A204.1 (cell line): ENCODE measurements at regions not wholly inside any gene's neighbourhood (a gene's known extent, or its start where the extent isn't known, plus 50 kb on each side); places are given as distances from the start of the nearest gene placed in this dataset.

Experiments used
- FAIRE-seq: peaks from 2 replicates; lab custom pipeline; 2012; peaks lifted over from hg19 to GRCh38; lab: Jason Lieb, UNC

DNA sequence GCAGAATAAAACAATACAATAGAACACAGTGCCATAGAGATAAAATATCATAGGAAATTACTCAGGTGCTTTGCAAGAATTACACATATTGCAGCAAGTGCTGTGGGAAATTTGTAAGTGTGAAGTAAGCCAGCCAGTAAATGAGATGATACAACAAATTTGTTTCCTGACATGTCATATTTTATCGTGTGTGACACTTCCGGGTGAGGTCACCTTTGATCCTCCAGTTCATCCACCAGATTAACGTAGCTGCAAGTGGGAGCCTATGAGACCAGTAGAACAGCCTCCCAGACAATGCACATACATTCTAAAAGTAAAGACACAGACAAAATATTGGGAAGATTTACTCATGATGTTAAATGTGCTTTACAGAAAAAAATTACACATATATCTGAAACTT lies 72.2 kb downstream of the PRDM9 start:
- FAIRE-seq: no peak

DNA sequence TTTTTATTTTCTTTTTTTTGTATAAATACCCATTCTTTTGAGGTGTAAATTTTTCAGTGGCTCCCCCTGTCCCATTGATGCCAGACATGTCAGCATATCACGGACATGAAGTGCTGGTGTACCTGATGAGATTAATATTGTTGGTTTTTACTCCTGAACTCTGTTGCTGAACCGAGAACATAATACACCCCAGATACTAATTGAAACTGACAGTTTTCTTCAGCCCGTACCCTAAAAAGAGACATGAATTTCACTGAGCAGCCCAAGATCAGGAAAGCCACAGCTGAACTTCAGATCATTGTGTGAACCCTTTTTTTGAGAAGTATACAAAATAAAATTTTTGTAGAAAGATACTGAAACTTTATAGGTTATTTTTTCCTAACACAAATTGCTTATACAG lies 75.7 kb downstream of the PRDM9 start:
- FAIRE-seq: no peak

DNA sequence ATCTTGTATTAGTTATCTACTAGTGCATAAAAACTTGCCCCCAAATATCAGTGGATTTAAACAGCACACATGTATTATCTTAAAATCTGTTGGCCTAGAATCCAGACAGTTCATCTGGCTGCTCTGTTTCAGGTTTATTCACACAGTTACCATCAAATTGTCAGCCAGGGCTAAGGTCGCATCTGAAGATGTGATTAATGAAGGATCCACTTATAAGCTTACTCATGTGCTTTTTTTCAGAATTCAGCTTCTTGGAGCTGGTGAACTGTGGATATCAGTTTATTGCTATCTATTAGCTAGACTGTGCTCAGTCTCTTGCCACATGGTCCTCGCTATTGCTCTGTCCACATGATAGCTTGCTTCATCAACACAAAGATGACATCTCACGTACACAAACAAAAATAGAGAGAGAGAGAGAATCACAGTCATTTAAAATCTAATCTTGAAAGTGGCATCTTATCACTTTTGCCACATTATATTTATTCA lies 81.5 kb downstream of the PRDM9 start:
- no peak for FAIRE-seq

DNA sequence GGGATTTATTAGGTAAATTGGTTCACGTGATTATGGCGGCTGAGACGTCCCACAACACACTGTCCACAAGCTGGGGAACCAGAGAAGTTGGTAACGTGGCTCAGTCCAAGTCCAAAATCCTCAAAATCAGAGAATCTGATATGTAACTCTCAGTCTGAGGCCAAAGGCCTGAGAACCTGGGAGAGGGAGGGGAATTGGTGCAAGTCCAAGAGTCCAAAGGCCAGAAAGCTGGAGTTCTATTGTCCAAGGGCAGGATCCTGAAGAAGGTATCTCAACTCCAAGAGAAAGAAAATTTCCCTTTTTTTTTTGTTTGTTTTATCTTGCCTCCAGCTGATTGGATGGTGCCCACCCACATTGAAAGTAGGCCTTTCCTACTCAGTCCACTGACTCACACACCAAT lies 83.8 kb downstream of the PRDM9 start:
- FAIRE-seq: no peak

DNA sequence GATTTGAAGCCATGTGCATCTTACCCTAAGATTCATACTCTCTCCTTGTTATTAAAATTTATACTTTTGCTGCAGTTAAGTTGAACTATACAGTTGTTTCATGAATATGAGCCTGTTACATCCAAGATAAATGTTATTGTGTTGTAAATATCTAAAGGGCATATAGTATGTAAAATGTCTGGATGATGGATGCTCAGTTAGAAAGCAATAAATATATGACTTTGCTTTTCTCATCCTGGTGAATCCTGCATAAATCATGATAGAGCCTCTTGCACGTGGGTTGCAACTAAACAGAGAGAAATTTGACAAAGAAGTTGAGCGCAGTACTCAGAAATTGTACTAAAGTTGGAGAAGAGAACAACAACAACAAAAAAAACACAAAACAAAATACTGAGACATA lies 99.5 kb downstream of the PRDM9 start:
- FAIRE-seq: no peak

DNA sequence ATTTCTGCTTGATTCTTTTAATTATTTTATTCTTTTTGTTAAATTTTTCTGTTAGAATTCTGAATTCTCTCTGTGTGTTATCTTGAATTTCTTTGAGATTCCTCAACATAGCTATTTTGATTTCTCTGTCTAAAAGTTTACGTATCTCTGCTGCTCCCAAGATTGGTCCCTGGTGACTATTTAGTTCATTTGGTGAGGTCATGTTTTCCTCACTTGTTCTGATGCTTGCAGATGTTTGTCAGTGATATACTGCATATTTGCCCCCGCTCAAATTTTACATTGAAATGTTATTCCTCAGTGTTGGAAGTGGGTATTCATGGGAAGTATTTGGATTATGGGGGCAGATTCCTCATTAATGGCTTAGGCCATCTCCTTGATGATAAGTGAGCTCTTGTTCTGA lies 105.3 kb downstream of the PRDM9 start:
- no peak for FAIRE-seq

DNA sequence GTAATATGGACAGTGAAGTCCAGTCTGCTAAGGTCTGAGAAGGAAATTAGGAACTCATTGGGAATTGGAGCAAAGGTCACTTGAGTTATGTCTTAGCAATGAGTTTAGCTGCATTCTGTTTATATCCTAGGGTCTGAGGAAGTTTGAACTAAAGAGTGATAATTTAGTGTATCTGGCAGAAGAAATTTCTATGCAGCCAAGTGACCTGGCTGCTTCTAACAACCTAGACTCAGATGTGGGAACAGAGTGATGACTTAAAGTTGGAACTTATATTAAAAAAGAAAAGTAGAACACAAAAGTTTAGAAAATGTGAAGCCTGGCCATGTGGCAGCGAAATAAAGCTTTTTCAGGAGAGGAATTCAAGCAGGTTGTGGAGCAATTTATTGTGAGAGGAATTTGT lies 106.2 kb downstream of the PRDM9 start:
- FAIRE-seq: no peak

DNA sequence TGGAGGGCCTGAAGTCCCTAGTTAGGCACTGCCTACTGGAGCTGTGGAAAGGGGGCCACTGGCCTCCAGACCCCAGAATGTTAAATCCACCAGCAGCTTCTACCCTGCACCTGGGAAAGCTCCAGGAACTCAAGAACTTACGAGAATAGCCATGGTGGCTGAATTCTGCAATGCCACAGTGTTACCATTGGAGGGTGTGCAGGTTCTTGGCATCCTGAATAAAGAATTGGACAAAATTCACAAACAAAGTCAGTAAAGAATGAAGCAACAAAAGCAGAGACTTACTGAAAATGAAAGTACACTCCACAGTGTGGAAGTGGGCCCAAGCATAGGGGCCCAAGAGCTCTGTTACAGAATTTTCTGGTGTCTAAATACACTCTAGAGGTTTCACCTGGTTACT lies 107.0 kb downstream of the PRDM9 start:
- no peak for FAIRE-seq

DNA sequence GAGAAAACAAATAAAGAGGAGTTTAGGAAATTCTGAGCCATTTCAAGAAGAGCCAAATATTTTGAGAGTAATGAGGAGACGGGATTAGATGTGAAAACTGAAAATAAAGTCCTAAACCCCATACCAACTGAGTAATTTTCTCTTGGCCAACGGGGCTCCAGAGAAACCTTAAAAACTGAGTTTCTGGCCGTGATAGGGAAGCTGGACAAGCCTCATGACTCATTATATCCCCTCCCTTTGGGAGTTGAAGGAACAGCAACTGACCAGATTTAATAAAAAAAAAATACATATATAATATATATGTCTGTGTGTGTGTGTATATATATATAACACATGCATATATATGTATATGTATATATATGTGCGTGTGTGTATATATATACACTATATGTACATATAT lies 119.6 kb downstream of the PRDM9 start:
- no peak for FAIRE-seq

DNA sequence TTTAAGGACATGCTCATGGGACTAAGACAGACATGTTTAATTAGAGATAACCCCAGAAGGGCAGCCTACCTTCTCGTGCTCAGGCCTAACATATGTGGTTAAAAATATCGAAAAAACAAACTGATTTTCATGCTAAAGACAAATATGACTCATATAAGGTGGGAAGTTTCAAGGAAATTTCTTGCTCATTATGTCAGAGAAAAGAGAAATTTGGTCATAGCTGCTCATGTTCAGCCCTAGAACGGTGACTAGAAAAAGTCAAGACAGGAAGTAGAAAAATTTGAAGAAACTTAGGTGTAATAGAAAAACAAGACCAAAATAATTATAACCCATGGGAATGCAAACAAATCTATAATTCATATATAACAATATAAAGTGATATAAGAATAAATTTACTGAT lies 120.6 kb downstream of the PRDM9 start:
- FAIRE-seq: no peak

DNA sequence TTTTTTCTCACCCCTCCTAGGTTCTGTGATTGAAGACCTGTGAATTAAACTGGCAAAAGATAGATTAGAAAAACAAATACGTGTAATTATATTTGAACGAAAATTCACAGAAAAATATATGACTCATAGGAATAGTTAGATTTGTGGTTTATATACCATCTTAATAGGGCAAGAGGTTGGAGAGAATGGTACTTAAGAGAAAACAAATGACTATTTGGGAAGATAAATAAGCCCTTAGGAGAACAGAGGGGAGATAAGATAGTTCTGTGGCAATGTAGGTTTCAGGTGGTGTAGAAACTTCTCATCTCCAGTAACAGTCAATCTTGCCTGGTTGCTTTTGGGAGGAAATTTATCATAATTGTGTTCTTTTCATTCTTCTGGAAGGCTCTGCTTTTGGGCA lies 122.0 kb downstream of the PRDM9 start:
- no peak for FAIRE-seq

DNA sequence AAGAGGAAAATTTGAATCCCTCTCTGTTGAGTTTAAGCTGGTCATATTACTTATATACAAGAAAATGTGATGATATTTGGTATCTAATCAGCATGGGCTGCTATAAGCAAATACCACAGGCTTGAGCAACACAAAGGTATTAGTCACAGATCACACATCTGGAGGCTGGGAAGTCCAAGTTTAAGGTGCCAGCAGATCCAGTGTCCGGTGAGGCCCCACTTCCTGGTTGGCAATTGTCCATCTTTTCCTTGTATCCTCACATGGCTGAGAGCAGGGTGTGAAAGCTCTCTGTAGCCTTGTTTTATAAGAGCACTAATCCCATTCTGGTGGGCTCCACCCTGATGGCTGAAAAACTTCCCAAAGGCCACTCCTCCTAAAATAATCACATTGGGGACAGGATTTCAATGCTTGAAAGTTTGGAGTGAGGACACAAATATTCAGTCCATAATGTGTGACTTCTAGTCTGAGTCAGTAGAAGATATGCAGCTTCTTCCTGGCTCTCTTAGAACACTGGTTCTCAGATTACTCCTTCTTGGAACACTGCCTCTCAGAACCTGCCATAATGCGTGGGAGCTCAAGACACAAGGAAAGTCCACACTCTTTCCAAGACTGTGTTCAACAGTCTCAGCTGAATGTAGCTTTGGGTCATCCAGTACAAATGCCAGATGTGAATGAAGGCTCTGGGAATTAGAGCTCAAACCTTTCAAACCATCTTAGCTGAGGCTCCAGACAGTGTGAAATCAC lies 124.1 kb downstream of the PRDM9 start:
- FAIRE-seq: no peak

DNA sequence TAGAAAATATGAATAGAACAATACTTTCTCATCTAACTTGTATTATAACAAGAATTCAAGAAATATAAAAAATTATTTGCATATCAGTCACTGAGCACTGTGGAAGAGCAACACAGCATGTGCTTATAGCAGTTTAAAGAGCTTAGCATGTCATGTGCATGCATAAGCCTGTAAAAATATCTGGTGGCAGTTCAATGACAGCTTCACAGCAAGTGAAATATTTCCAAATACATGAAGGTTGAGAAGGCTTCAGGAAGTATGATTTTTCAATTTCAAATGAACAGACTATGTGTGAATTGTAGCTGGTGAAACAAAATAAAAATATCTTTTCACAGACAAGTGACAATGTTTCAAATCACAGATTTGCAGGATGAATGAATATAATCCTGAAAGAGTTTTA lies 128.5 kb downstream of the PRDM9 start:
- FAIRE-seq: no peak

DNA sequence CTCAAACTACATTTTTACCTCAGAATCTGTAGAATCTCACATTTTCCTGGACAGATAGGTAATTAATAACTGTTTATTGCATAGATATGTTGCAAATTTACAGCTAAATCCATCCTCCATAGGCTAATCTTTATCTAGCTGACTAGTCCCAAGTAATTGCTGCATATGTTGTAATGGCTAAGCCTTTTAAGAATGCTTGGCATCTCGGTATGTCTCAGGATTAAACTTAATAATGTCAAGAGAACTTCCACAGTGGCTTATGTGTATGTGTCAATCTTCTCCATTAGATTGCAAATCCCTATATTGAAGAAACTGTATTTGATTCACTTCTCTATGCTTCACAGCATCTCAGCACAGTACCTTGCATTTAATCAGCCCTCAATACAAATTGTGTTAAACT lies 131.9 kb downstream of the PRDM9 start:
- FAIRE-seq: no peak

DNA sequence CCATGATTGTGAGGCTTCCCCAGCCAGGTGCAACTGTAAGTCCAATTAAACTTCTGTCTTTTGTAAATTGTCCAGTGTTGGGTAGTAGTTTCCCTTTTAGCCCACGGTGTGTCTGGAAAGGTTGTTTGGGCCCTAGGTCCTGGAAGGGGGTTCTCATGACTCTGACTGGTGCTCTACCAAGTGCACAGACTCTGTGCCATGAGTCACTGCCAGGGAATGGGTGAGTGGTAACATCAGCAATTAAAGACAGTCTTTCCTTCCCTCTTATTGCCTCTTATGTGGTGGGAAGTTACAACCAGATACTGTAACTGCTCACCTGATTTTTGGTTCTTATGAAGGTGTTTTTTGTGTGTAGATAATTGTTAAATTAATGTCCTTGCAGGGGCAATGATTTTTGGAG lies 141.2 kb downstream of the PRDM9 start:
- FAIRE-seq: no peak

DNA sequence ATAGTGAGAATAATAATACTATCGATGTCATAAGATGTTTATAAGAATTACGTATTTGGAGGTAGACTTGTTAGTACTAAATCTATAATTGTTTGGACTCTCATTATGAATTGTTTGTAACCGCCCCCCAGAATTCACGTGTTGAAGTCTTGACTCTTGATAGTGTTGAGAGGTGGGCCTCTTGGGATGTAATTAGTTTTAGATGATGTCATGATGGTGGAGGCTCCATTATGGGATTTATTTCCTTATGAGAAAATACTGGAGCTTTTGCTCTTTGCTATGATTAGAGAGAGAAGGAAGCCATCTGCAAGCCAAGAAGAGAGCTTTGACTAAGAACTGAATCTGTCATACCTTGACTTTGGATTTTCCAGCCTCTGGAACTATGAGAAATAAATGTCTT lies 142.2 kb downstream of the PRDM9 start:
- FAIRE-seq: no peak

DNA sequence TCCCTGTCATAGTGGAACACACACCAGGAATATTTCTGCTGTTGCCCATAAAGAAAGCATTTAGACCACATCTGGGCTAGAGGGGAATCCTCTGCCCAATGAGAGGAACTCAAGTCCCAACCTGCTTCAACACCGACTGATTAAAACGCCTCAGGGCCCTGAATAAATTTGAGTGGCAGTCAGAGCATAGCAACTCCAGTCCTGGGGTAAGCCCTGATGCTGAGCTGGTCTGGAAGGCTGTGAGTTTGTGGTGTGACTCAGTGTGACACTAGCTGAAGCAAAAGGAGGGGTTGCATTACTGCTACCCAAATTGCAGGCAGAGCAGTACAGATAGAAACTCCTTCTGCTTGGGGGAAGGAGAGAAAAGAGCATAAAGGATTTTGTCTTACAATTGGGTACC lies 148.3 kb downstream of the PRDM9 start:
- no peak for FAIRE-seq

DNA sequence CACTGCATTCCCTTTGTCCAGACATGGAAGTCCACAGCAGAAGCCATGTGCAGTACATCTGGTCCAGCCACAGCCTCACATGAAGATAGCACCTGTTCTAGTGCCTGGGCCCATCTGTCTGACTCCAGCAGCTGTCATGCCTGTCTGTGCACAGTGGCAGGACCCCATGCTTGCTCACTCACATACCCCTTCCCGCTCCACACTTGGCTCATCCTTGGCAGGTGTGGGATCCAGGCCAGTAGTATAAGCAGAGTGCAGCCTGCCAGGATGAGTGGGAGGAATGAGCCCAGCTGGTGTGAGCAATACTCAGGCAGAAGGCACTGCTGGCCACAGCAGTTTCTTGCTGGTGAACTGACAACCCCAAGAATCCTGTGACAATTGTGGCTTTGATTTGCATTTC lies 168.0 kb downstream of the PRDM9 start:
- no peak for FAIRE-seq

DNA sequence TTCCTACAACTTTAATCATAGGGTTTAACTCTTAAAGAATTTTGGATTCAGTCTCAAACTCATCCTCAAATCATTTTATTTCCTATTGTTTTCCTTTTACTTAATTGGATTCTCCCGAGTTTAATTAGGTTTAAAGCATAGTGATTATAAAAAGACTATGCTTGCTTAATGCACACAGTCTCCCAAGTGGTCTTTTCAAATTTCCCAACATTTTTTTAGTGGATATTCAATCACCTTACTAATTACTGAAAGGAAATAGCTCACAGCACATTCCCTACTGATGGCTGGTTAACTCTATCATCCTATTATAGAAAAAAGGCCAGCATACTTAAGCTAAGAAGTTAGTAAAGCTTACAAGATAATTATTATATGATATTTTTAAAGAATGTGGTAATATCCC lies 170.6 kb downstream of the PRDM9 start:
- FAIRE-seq: no peak

DNA sequence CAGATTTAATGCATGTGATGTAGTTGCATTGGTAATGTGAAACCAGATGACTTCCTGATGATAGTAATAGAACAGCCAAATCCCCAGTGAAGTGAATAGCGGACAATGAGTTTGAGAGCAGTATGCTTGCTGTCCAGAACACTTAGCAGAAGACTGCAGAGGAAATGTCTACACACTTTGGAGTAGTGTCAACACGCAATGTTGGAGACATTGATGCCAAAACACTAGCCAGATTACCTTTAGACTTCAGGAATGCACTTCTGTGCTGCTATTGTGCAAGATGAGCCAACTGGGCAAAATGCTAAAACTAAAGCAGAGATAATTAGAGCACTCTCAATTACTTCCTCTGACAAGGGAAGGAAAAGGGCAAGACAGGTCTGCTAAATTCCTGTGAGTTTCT lies 176.7 kb downstream of the PRDM9 start:
- FAIRE-seq: no peak

DNA sequence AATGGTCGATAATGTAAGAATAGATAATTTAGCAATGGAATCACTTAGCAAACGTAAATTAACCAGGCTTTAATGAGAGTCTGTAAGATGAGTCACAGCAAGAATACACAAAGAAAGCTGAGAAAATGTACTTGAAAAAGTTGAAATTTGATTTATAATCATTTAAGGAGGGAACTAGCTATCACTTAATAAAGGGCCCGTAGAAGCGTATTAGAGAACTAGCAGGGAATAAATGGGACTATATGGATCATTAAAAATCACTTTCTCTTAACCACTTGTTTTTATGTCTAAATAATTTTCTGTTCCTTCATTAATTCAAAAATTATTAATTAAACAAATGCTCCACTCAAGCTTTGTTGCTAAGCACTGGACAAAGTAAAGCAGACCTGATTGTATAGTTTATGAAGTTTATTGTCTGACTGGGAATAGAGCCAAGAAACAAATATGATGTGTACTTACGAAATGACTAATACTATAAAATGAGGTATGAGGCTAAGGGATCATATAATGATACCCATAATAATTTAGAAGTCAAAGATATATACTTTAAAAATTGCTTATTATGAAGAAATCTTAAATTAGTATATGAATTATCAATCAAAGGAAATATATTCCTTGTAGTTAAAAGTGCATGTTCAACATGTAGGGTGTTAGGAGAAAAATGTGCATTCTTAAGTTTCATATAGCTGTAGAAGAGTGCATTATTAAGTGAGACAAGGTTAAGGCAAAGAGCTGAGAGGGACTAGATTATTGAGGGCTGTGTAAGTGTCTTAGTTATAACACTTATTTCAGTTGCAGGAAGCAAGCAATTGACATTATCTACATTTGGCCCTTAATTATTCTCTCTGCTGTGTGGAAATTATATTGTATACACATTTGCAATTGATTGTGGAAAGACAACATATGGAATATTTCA lies 196.8 kb downstream of the PRDM9 start:
- no peak for FAIRE-seq

DNA sequence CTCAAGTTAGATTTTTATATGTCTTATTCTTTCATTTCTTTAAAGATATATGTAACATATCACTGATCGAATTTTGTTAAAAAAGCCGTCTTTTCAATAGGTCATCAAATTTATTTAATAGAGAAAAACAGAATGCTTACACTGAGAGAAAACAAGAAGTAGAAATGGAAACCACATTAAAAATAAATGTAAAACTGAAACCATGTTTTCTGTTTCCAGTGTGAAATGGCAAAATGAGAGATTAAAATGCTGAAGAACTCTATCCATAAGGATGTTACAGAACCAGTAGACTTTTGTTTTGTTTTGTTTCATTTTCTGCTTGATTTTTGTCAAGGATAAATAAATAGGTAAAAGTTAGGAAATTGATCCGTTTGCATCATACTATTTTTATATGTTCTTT lies 210.1 kb downstream of the PRDM9 start:
- FAIRE-seq: no peak

DNA sequence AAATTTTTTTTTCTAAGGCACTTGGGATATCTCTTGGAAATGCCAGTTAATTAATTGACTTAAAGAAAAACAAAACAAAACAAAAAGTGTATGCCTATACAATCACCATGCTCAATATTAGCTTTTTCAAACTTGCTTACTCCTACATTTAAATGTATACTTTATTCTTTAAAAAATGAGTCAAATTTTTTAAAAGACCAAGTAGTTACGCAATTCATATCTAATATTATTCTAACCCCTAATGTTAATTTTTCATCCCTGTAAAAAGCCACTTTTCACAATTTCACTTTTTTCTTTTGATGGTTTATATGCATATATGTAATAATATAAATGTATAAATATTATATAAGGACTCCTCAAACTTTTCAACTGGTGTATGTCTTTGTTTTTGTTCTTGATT lies 211.2 kb downstream of the PRDM9 start:
- no peak for FAIRE-seq

DNA sequence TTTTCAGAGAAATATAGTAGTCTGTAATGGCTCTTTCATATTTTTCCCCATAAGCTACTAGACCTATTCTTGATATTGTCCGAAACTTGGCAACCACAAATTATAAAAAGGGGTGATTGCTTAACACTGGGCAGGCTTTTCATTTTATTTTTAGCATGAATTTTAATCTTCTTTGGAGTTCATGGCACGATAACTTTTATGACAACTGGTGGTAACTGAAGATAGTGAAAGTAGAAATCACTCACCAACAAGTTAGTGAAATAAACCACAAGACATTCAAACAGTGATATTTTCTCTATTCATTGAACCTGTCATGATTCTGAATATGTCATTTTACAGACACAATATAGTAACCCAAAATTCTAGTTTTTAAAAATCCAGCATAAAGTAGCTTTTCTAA lies 213.9 kb downstream of the PRDM9 start:
- no peak for FAIRE-seq
